ENCODE measurements at regions not wholly inside any gene's neighbourhood (a gene's known extent, or its start where the extent isn't known, plus 50 kb on each side); places are given as distances from the start of the nearest gene placed in this dataset.
"Not testable (repeated sequence)": the region's sequence is repeated elsewhere in the genome, so short reads cannot be mapped to it uniquely, and the experiment has no call there.

DNA sequence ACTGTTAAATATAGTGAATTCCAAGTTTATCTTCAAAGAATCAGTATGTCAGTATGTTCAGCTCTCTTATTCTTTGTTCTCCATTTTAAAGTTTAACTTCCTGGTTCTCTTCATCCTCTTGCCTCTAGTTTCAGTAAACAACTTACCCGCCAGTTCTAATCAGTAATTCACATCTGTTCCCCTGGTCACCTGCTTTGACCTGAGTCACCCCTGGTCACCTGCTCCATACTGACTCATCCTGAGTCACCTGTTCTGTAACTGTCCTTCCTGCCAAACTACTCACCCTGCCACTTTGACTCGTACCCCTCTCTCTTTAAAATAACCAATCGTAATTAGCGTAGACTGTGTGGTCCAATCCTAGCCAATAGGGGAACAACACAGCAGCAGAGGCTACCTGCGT lies 992.7 kb upstream of the HS3ST1 start:
- DNase-seq: no peak

DNA sequence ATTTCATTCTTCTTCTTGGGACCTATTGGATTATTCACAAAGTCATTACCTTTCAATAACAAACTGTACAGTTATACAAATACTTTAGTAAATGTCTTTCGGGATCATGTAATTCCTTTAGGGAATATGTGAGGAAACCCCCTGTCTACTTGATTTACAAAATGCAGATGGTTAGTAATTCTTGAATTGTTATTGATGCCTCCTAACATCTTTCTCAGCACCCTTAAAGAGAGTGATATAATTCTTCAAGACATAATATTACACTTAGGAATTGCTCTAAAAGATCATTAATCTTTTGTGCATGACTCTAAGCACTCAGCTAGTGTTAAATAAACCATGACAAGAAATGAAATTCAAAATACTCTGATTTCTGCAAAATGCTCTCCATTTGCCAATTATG lies 988.1 kb upstream of the HS3ST1 start:
- DNase-seq: no peak

- no peak for DNase-seq
Observed at GRCh38 chr4:12414181-12414812, 985.6 kb upstream of the HS3ST1 start.

DNA sequence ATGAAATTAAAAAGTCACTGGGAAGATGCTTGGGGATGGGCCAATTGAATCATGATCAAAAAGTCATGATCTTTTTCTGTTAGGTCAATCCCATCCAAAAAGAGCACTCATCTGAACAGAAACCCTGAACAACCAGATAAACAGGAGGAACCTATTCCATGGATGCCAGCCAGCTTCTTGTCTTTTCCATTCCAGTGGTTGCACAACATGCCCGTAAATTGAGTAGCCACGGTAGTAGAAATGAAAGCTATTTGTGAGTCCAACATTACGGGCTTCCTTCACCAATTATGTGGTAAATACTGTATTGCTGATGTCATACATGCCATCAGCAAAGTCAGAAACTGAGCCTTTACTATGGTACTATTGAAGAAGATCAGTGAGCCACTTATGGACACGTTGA lies 982.4 kb upstream of the HS3ST1 start:
- DNase-seq: no peak

DNA sequence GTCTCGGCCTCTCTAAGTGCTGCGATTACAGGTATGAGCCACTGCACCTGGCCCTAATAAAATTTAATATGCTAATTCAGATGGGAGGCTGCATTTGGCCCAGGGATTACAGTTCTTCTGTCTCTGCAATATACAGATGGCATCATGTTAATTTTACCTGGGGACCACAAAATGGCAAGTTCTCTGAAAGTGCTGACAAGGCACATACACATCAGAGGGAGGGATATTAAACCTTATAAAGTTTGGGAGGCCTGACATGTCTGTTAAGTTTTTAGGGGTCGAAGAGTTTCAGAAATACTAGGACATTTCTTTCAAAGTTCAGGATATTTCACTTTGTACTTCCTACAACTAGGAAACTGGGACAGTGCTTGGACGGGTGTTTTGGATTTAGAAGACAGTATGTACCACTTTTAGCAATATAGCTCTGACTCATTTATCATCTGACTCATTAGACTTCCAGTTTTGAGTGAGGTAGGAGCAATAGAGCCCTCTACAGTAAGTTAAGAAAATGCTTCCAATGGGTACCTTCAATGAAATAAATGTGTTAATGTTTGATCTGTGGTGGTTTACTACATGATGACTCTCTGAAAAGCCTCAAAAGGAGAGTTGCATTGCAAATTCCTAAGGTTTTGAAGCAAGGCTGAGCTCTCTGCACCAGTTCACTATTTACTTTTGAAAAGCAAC lies 981.0 kb upstream of the HS3ST1 start:
- DNase-seq: no peak

GRCh38 chr4:12408364-12408763 lies 979.7 kb upstream of the HS3ST1 start:
- no peak for DNase-seq

GRCh38 chr4:12403175-12403574 lies 974.5 kb upstream of the HS3ST1 start:
- no peak for DNase-seq

GRCh38 chr4:12399781-12400180 lies 971.1 kb upstream of the HS3ST1 start:
- DNase-seq: no peak

- no peak for DNase-seq
Observed at GRCh38 chr4:12393631-12394262, 965.1 kb upstream of the HS3ST1 start.

DNA sequence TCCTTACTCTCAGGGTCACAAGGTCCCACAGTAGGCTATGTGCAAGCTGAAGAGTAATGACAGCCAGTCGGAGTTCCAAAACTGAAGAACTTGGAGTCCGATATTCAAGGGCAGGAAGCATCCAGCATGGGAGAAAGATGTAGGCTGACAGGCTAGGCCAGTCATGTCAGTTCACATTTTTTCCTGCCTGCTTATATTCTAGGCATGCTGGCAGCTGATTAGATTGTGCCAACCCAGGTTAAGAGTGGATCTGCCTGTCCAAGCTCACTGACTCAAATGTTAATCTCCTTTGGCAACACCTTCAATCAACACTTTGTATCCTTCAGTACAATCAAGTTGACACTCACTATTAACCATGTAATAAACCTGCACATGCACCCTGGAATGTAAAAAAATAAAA lies 960.9 kb upstream of the HS3ST1 start:
- no peak for DNase-seq

- no peak for DNase-seq
Observed at GRCh38 chr4:12382567-12382966, 953.9 kb upstream of the HS3ST1 start.

DNA sequence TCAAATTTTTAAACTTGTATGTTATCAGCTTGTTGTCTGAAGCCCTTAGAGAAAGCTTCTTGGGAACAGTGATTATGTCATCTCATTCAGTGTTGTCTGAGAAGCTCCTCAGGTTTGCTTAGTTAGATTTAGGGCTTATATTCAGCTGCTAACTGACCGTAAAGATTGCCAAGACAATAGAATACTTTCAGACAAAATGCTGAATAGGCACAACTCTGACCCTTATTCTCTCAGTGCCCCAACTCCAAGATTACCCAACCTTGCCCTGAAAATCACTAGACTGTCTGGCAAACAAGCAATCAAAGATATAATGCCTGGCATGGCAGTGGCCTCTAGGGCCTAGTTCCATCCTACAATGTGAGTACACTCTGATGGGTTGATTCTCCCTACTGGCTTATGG lies 950.5 kb upstream of the HS3ST1 start:
- no peak for DNase-seq

DNA sequence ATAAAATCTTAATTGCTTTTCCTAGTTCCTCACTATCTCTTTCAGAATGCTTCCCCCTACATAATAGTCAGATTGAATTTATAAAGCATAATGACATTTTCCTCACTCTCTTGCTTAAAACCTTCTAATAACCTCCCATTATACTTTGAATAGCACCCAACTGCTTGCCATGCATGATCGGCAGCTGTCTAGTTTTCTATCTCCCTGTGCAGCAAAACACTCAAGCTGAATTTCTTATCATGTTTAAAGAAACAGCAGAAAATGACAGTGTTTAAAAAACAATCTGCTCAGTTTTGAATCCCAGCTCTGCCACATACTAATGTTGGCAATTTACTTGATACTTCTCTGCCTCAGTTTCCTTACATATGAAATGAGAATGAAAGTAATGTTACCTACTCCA lies 947.1 kb upstream of the HS3ST1 start:
- no peak for DNase-seq

DNA sequence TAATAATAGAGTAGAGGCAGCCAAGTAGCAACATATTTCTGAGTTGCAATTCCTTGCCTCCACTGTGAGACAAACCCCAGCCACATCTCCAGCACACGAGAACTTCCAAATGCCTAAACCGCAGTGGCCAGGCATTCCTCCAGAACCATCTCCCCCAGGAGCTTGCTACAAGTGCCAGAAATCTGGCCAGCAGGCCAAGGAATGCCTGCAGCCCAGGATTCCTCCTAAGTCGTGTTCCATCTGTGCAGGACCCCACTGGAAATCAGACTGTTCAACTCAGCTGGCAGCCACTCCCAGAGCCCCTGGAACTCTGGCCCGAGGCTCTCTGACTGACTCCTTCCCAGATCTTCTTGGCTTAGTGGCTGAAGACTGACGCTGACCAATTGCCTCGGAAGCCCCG lies 937.2 kb upstream of the HS3ST1 start:
- DNase-seq: not testable (repeated sequence)

DNA sequence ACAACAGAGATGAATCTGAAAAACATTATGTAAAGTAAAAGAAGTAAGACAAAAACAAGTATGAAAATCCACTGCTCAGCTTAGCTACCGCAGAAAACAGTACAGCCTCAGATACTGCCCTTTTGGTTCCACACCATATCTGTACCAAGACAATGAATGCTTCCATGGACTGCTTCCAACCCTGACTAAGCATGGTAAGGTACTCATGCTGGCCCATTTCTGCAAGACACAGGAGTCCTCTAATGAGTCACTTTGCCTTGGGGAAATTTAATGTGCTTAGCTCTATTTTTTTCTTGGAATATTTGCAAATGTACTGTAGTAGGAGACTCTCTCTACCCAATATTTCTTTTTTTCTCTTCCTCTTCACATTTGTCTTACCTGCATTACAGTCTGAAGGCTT lies 931.7 kb upstream of the HS3ST1 start:
- DNase-seq: no peak

DNA sequence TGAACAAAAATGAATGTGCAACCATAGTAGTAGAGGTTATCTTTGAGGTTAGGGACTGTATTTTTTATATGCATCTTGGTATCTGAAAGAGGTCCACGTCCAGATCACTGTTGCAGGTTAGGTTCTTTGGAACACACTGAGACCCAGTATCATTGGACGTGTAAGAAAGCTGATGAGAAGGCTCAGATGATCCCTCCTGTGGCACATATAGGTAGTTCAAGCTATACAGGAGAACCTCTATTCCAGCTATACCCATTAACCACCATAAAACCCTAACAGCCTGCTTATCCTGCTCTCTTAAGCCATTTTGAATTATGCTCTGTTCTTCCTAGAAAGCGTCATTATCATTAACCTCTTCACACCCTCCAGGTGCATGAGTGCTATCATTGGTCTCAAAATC lies 930.7 kb upstream of the HS3ST1 start:
- DNase-seq: no peak

DNA sequence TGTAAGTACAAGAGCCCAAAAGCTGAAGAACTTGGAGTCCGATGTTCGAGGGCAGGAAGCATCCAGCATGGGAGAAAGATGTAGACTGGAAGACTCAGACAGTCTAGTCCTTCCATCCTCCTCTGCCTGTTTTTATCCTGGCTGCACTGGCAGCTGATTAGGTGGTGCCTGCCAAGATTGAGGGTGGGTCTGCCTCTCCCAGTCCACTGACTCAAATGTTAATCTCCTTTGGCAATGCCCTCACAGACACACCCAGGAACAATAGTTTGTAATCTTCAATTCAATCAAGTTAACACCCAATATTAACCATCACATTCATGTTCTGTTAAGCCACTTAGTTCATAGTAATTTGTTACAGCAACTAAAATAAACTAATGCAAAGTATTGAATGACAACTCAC lies 904.4 kb upstream of the HS3ST1 start:
- DNase-seq: not testable (repeated sequence)

DNA sequence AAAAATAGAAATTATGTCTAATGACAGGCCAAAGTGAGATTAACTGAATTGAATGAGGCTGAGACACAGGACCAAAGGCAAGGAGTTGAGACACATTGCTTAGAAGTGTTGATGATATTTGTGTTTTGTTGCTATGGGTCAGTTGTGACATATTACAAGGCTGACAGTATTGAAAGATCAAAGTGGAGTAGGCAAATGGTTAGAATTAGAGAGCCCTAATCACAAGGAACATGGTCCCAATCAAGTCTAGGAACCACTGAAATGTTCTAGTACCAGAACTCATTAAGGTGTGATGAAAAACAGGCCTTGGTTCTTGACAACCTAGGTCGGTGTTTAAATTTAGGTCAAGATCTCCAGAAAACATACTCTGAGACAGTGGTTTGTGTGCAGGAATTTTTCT lies 896.3 kb upstream of the HS3ST1 start:
- no peak for DNase-seq

DNA sequence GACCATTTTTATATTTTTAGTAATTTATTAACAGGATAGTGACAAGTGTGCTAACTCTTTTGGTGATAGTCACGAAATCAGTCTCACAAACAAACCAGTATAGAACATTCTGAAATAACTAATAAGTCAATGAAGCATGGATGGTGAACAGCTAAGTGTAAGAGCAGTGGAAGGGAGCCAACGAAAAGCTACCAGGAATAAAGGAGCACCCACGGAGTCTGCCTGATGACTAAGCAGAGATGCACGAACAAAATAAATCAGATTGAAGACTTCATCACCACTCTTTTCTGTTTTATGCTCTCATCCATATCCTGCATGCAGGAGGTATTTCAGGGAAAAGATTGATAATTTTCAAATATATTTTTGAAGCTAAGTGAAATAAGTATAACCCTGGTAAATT lies 891.1 kb upstream of the HS3ST1 start:
- no peak for DNase-seq

DNA sequence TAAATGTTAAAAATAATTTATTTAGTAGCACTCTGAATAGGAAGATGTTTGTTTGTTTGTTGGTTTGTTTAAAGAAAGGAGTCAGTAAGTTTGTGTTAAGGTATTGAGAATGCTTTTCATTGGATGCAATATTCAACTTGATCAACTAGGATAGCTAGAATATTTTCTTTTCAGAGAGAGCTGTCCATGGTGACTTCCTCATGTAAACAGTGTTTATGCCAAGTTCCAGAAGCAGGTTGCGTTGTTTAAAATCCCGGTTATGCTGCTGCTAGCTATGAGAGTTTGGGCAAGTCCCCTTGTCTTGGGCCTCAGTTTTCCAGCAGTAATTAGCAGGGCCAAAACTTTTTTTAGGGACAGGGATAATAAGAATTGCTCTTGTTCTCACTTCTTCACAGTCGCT lies 876.2 kb upstream of the HS3ST1 start:
- no peak for DNase-seq

GRCh38 chr4:12296366-12296765 lies 867.7 kb upstream of the HS3ST1 start:
- DNase-seq: no peak

DNA sequence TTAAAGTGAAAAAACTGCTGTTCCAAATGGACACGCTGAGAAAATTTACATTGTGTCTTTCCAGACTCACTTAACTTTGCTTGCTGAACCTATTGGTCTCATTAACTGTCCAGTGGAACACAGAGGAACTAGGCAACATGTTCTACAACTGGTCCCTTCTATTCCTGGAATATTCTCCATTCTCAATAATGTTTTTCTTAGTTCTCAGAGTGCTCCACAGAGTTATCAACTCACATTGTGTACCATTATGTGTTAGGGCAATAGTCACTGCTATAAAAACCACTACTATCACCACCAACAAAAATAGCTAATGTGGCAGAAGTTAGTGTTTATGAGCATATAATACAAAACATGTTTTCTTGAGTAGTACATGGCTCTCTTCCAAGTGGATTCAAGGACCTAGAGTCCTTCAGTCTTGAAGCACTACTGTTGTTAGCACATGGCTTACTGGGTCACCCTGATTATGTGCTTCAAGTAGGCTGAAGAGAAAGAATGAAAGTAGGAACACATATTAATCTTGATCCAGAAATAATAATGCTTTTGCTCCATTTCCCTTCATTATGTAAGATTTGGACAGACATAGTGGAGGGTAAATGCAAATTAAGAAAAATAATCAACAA lies 865.3 kb upstream of the HS3ST1 start:
- no peak for DNase-seq

GRCh38 chr4:12286351-12286750 lies 857.7 kb upstream of the HS3ST1 start:
- no peak for DNase-seq

DNA sequence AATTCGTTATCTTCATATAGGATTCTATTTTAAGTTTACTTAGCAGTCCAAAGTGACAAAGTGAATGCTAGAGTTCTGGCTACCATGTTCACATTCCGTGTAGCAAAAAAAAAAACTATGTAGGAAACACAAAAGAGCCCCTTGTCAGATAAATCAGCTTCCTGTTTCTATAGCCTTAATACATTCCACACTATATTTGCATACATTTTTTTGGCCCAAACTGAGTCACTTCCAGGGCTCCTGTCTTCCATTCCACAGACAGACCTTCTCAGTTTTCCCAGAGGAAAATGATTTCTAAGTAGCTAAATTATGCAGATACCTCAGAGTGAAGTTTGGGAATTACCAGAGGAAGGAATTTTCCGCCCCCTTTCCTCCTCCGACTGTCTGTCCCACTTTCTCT lies 841.9 kb upstream of the HS3ST1 start:
- DNase-seq: no peak
